ENCODE measurements at regions not wholly inside any gene's neighbourhood (a gene's known extent, or its start where the extent isn't known, plus 50 kb on each side); places are given as distances from the start of the nearest gene placed in this dataset.

GRCh38 chr20:1807394-1807793 is 87.8 kb upstream of the SIRPA start:
- DNase-seq (ENCODE audit: low spot score): no peak
- TF ChIP-seq CTCF (IDR thresholded peaks at IDR 0.05; ENCODE audit: extremely low read depth, missing control alignments): no peak

GRCh38 chr20:1806456-1806855 is 88.8 kb upstream of the SIRPA start:
- DNase-seq (ENCODE audit: low spot score): no peak
- TF ChIP-seq CTCF (IDR thresholded peaks at IDR 0.05; ENCODE audit: extremely low read depth, missing control alignments): no peak

- DNase-seq (ENCODE audit: low spot score): no peak
- TF ChIP-seq CTCF (IDR thresholded peaks at IDR 0.05; ENCODE audit: extremely low read depth, missing control alignments): no peak
Observed at GRCh38 chr20:1805816-1806215, 89.4 kb upstream of the SIRPA start.

- TF ChIP-seq CTCF (IDR thresholded peaks at IDR 0.05; ENCODE audit: extremely low read depth, missing control alignments): no peak
- DNase-seq (ENCODE audit: low spot score): no peak
Observed at GRCh38 chr20:1805161-1805581, 90.0 kb upstream of the SIRPA start.

- TF ChIP-seq CTCF (IDR thresholded peaks at IDR 0.05; ENCODE audit: extremely low read depth, missing control alignments): no peak
- no peak for DNase-seq (ENCODE audit: low spot score)
Observed at GRCh38 chr20:1804554-1804956, 90.7 kb upstream of the SIRPA start.

GRCh38 chr20:1803932-1804501 is 91.2 kb upstream of the SIRPA start:
- DNase-seq (ENCODE audit: low spot score): no peak
- TF ChIP-seq CTCF (IDR thresholded peaks at IDR 0.05; ENCODE audit: extremely low read depth, missing control alignments): no peak

- TF ChIP-seq CTCF (IDR thresholded peaks at IDR 0.05; ENCODE audit: extremely low read depth, missing control alignments): no peak
- peak; percentile 76 for DNase-seq (ENCODE audit: low spot score)
Observed at GRCh38 chr20:1803061-1803931, 91.9 kb upstream of the SIRPA start.

Data from GM20000 (cell line).